Panc1 (cell line): ENCODE measurements at regions not wholly inside any gene's neighbourhood (a gene's known extent, or its start where the extent isn't known, plus 50 kb on each side); places are given as distances from the start of the nearest gene placed in this dataset.

Source experiments
- ATAC-seq: fragments of 200-7000 bp; cut with Tn5 transposase; 2 replicates; pipeline ENCODE4 v1.9.1; 2020; ENCODE audit warnings: mild to moderate bottlenecking, moderate library complexity
- BruUV-seq: library from RNA; stranded (reverse); fragments of 400-500 nt; replicated peaks from 2 replicates; lab custom pipeline; 2021; lab: Mats Ljungman, UMichigan
- CTCF ChIA-PET: fragments of 300-600 bp; sonication (Branson Sonifier 250); formaldehyde crosslinking; loops from one replicate; lab custom pipeline; 2022; ENCODE audit warnings: antibody characterized with exemption; lab: Charles Lee
- POLR2A ChIA-PET: fragments of 300-600 bp; sonication (Branson Sonifier 250); formaldehyde crosslinking; loops from one replicate; lab custom pipeline; 2022; ENCODE audit warnings: antibody characterized with exemption; lab: Charles Lee
- DNase-seq: peaks from one replicate; pipeline ENCODE4 v3.0.0-alpha.2; 2010; ENCODE audit warnings: low read depth, low spot score
- H3K27ac ChIP-seq: 2 replicates; pipeline ENCODE4 v1.5.1; 2011; ENCODE audit warnings: mild to moderate bottlenecking, low read length, inconsistent platforms
- H3K27me3 ChIP-seq: fragments of 200-500 bp; sonication (Bioruptor generic); 2 replicates; pipeline ENCODE4 v1.6.0; 2014; ENCODE audit warnings: low read length, inconsistent platforms; ENCODE audit not compliant: control insufficient read depth, insufficient read depth
- H3K36me3 ChIP-seq: fragments of 200-500 bp; sonication (Bioruptor generic); 2 replicates; pipeline ENCODE4 v1.5.1; 2014; ENCODE audit warnings: inconsistent platforms, mild to moderate bottlenecking, low read length, moderate library complexity; ENCODE audit not compliant: control insufficient read depth, insufficient read depth
- H3K4me1 ChIP-seq: 2 replicates; pipeline ENCODE4 v1.5.1; 2011; ENCODE audit warnings: inconsistent platforms, mild to moderate bottlenecking, low read length, moderate library complexity; ENCODE audit not compliant: control insufficient read depth, insufficient read depth
- H3K4me3 ChIP-seq, 2 experiments: 2 replicates each; pipeline ENCODE4 v1.5.1; 2011 to 2012; ENCODE audit warnings: low read depth in 2 of 2, low read length in 2 of 2, mild to moderate bottlenecking in 2 of 2, inconsistent platforms in 1 of 2, moderate library complexity in 1 of 2
- H3K9me3 ChIP-seq: fragments of 200-500 bp; sonication (Bioruptor generic); 2 replicates; pipeline ENCODE4 v1.5.1; 2014; ENCODE audit warnings: low read depth, mild to moderate bottlenecking, inconsistent platforms, low read length, moderate library complexity; ENCODE audit not compliant: control insufficient read depth, insufficient read depth
- POLR2AphosphoS5 ChIP-seq: IDR thresholded peaks from 2 replicates; pipeline ENCODE4 v1.6.1; 2012; ENCODE audit warnings: mild to moderate bottlenecking, low read depth, low read length, moderate library complexity
- SIN3A ChIP-seq: IDR thresholded peaks from 2 replicates; pipeline ENCODE4 v1.6.1; 2012; ENCODE audit warnings: low read depth, mild to moderate bottlenecking, low read length, moderate library complexity, borderline replicate concordance; ENCODE audit not compliant: insufficient read depth
- TCF7L2 ChIP-seq: IDR thresholded peaks from 2 replicates; pipeline ENCODE4 v1.6.1; 2011; ENCODE audit warnings: mild to moderate bottlenecking, low read depth, low read length, inconsistent platforms
- in situ Hi-C: cut with HindIII; loops from 2 replicates; pipeline ENCODE4 v1.10.0; 2016; ENCODE audit warnings: low sequenced_read_pairs, low pct_unique_long_range_greater_than_20kb
- intact Hi-C: fragments of 100-400 bp; cut with micrococcal nuclease; formaldehyde crosslinking; loops from one replicate; pipeline ENCODE4 v1.10.0; 2022; ENCODE audit not compliant: unreplicated experiment
- TF ChIP-seq, protein P1 (sequence below): fragments of 450-650 bp; IDR thresholded peaks from 2 replicates; pipeline ENCODE4 v1.5.1; 2017; ENCODE audit warnings: mild to moderate bottlenecking
- TF ChIP-seq, protein P2 (sequence below), 2 experiments: IDR thresholded peaks; 2 replicates each; pipeline ENCODE4 v1.6.1; 2011 to 2012; ENCODE audit warnings: low read depth in 2 of 2, control low read depth in 1 of 2, low read length in 1 of 2, mild to moderate bottlenecking in 1 of 2, moderate library complexity in 1 of 2; ENCODE audit not compliant: insufficient read depth in 1 of 2

DNA sequence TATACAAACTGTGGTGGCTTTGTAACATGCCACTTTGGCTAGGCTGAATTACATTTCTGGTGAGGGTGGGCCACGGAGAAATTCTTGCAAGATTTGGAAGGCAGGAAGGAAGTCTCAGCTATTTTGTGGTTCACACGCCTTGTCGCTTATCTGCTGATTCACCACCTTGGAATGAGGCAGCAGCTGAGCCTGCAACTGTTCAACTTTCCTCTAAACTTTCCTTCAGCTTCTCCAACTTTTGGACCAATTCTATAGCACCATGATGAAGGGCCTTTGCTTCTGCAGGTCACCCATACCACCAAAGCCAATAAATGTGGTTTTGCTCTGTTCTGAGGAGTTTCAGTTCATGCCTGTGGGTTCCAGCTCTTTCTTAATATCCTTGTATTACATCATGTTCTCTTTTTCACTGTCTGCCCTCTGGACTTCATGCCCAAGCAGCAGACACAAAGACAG is 337.6 kb upstream of the SNX7 start:
- Histone ChIP-seq H3K4me1 (no peaks in the 10 kb centered on the region), H3K4me3 (no peak overlapping the region), H3K9me3 (peaks cover 4% of the 10 kb centered on the region; the same call in 1 of the 2 replicates), H3K27me3 (no peaks in the 10 kb centered on the region), H3K27ac (peak overlapping the region; percentile 82), H3K36me3 (no peaks in the 10 kb centered on the region)
- intact Hi-C loops, result no loop called here
- BruUV-seq, result no TSS peak
- DNase-seq, result peak; percentile 57
- in situ Hi-C loops, result no loop called here
- ATAC-seq, result peak; percentile 93
- ChIA-PET CTCF (no interaction called here), POLR2A (interaction anchor here (0.6 kb wide), 1 partner anchor 1837 kb away, joined by 3 read pairs; no protein-coding TSS in a partner anchor)
- TF ChIP-seq SIN3A, result no peak
- TF ChIP-seq POLR2AphosphoS5, result no peak
- no peak for TF ChIP-seq TCF7L2
- TF ChIP-seq, protein P1, sequence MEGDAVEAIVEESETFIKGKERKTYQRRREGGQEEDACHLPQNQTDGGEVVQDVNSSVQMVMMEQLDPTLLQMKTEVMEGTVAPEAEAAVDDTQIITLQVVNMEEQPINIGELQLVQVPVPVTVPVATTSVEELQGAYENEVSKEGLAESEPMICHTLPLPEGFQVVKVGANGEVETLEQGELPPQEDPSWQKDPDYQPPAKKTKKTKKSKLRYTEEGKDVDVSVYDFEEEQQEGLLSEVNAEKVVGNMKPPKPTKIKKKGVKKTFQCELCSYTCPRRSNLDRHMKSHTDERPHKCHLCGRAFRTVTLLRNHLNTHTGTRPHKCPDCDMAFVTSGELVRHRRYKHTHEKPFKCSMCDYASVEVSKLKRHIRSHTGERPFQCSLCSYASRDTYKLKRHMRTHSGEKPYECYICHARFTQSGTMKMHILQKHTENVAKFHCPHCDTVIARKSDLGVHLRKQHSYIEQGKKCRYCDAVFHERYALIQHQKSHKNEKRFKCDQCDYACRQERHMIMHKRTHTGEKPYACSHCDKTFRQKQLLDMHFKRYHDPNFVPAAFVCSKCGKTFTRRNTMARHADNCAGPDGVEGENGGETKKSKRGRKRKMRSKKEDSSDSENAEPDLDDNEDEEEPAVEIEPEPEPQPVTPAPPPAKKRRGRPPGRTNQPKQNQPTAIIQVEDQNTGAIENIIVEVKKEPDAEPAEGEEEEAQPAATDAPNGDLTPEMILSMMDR, result no peak
- TF ChIP-seq, protein P2, sequence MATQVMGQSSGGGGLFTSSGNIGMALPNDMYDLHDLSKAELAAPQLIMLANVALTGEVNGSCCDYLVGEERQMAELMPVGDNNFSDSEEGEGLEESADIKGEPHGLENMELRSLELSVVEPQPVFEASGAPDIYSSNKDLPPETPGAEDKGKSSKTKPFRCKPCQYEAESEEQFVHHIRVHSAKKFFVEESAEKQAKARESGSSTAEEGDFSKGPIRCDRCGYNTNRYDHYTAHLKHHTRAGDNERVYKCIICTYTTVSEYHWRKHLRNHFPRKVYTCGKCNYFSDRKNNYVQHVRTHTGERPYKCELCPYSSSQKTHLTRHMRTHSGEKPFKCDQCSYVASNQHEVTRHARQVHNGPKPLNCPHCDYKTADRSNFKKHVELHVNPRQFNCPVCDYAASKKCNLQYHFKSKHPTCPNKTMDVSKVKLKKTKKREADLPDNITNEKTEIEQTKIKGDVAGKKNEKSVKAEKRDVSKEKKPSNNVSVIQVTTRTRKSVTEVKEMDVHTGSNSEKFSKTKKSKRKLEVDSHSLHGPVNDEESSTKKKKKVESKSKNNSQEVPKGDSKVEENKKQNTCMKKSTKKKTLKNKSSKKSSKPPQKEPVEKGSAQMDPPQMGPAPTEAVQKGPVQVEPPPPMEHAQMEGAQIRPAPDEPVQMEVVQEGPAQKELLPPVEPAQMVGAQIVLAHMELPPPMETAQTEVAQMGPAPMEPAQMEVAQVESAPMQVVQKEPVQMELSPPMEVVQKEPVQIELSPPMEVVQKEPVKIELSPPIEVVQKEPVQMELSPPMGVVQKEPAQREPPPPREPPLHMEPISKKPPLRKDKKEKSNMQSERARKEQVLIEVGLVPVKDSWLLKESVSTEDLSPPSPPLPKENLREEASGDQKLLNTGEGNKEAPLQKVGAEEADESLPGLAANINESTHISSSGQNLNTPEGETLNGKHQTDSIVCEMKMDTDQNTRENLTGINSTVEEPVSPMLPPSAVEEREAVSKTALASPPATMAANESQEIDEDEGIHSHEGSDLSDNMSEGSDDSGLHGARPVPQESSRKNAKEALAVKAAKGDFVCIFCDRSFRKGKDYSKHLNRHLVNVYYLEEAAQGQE (IDR thresholded peaks at IDR 0.05; ENCODE audit: insufficient read depth in 1 of 2, low read depth in 2 of 2, low read length in 1 of 2), result no peak

DNA sequence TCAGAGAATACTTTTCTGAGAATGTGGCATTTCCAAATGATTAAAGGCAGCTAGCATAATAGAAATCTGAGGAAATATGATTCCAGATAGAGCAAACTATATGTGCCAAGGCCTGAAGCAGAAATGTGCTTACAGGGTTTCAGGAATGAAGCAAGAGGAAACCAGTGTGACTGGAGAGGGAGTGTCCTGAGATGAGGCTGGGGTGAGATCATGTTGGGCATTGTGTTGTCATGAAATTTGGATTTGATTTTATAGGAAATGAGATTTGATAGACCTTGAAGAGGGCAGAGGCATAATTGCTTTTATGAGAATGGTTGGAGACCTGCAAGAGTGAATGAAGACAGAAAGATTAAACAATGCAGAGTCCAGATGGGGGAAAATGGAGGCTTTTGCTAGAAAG is 338.1 kb upstream of the SNX7 start:
- DNase-seq (no peak), ATAC-seq (peak; percentile 64)
- Histone ChIP-seq H3K27me3 (no peaks in the 10 kb centered on the region), H3K36me3 (no peaks in the 10 kb centered on the region), H3K27ac (peak overlapping the region; percentile 82), H3K9me3 (peaks cover 4% of the 10 kb centered on the region; the same call in 1 of the 2 replicates), H3K4me1 (no peaks in the 10 kb centered on the region), H3K4me3 (no peak overlapping the region)
- POLR2A ChIA-PET, result interaction anchor here (0.6 kb wide), 1 partner anchor 1836 kb away, joined by 3 read pairs; no protein-coding TSS in a partner anchor
- in situ Hi-C loops, result no loop called here
- BruUV-seq, result no TSS peak
- CTCF ChIA-PET, result no interaction called here
- TF ChIP-seq TCF7L2, result no peak
- TF ChIP-seq, protein P2 (IDR thresholded peaks at IDR 0.05; ENCODE audit: insufficient read depth in 1 of 2, low read depth in 2 of 2, low read length in 1 of 2), result no peak
- no peak for TF ChIP-seq SIN3A
- TF ChIP-seq, protein P1, result no peak
- TF ChIP-seq POLR2AphosphoS5, result no peak
- intact Hi-C loops, result no loop called here
